ELR (cell line): ENCODE measurements at regions not wholly inside any gene's neighbourhood (a gene's known extent, or its start where the extent isn't known, plus 50 kb on each side); places are given as distances from the start of the nearest gene placed in this dataset.

Experiments used
- DNase-seq: peaks from one replicate; pipeline ENCODE4 v3.0.0-alpha.2; 2015; ENCODE audit warnings: low read depth

DNA sequence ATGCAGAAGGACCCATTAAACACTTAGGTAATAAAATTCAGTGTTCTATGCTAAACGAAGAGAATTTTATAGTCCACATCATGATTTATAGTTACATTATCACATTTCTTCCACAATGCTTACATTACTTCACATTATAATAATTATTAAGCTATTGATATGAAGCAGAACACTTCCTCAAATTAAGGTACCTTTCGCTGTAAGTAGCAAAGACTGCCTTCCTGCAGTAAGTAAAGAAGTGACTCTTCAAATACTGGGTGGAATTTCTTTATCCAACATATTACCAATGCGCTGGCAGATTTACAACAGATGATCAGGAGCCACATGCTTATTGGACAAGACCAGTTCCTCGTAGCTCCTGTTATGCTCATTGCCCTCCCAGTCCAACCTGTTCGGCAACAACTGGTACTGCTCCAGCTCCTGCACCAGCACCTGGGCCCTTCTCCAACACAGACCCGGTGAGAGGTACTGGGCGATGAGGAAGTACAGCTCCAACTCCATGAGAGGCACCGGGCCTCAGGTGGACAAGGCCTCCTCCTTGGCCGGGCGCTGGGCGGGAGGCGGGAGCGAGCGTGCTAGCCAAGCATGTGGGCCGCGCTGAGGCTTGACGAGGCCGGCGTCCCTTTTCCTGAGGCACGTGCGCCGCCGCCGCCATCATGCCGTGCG lies 210.7 kb upstream of the ATP2B1 start:
- no peak for DNase-seq

DNA sequence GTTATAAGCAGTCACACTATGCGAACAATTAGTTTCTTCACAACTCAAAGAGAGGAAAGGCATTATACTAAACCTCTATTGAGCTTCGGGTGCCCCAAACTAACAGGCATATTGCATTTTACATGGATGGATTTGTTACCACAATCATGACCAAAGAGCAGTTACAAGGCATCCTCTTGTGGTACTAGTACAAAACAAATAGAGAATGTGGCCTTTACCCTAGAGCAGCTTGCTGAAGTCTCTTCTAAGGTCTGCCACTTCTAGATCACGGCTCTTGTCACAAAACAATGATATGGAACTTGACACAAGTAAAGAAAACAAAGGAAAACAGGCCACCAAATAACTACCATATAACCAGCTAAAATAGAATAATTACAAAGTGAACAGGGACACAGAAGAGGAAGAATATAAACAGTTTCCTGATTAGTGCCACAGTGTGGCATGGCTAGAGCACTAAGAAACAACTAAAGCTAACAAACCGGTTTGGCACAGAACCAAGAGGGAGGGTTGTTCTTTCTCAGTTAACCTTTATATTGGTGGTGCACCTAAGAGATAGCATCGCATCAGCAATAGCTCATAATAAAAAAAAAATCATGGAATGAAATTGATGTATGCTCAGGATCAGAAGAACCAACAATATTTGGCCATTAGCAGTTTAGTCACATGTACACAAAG lies 209.7 kb upstream of the ATP2B1 start:
- DNase-seq: no peak

DNA sequence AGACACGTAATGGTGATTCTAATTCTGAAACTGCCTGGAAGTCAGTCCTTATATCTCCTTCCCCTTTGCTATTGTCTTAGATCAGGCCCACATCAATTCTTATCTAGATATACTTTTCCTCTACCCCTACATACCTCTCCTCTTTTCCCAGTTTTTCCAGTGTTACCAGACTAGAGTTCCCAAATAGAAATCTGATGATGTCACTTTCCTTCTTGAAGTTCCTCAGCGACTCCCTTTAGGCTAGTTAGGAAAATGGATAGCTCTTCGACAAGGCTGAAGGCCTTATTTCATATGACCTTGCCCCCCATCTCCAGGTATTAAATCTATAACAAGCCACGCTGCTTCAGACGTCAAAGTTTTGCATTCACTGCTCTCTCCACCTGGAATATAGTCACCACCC lies 201.1 kb upstream of the ATP2B1 start:
- DNase-seq: no peak

DNA sequence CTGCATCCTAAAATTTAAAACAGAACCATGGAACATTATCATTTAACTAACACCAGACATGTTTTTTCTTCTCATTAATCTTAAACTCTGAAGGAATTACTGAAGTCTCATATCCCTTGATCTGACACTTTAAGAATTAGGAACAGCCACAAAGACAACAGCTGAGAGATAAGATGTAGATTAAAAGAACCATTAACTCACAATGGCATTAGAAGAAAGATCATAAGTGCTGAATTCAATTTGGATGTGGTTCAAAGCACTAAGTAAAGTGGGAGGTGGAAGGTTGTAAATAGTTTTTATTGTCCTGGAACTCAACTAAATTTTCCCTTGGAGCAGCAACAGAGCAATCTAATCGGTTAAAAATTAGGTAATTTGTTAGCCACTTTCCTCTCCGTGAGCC lies 199.0 kb upstream of the ATP2B1 start:
- no peak for DNase-seq

DNA sequence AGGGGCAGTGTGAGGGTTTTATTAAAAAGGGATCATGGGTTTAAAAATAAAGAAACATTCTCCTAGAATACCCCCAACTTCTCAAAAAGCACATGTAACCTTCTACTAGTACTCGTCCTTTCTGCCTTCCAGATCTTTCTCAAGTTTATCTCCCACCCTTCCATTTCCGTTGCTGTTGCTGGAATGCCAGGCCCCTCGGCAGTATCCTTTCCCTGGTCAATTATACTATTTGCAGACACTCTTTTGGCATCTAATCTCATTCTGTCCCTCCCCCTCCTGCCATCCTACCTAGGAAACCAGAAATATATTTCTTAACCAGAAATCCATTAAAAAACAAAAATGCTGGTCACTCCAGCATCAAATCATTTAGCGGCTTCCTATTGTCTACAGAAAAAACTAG lies 198.2 kb upstream of the ATP2B1 start:
- no peak for DNase-seq

DNA sequence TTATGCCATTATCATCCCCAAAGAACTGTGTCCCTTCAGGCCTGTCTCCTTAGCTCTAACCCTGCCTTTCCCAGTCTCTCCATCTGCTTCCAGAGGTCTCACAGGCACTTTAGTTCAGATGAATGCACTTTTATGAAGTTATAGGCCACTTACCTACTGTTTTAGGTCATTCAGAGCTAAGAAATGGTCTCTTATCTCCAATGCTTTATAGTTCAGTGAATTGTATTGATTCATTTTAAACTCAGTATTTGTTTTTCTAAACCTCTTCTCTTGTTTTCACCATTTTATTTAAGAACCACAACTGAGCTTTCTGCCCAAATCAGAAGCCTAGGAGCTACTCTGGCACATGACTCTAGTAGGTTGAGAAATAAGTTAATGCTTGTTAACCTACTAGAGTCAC lies 197.5 kb upstream of the ATP2B1 start:
- no peak for DNase-seq

GRCh38 chr12:89901906-89902642 lies 193.4 kb upstream of the ATP2B1 start:
- no peak for DNase-seq

GRCh38 chr12:89901319-89901718 lies 192.7 kb upstream of the ATP2B1 start:
- DNase-seq: no peak

DNA sequence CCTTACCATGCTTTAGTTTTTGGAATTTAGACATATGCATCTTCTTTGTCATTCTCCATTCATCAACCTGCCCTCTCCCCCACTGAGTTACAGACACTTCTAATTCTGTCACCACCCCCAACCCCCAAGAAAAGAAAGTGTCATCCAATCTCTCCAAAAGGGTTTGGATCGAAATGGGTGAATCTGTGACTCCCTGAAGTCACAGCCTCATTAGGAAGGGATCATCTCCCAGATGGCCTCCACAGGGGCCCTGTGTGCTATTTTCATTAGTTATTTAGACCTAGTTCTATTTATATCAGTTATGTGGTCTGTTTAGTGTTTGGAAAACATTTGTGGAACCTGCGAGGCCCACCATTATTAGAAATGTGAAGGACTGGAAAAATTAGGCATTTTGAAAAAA lies 191.0 kb upstream of the ATP2B1 start:
- no peak for DNase-seq

GRCh38 chr12:89895591-89895990 lies 187.0 kb upstream of the ATP2B1 start:
- no peak for DNase-seq

- no peak for DNase-seq
These were observed 186.5 kb upstream of the ATP2B1 start for GRCh38 chr12:89895101-89895500.

GRCh38 chr12:89893972-89894706 lies 185.5 kb upstream of the ATP2B1 start:
- peak; percentile 57 for DNase-seq

- no peak for DNase-seq
These were observed 183.8 kb upstream of the ATP2B1 start for GRCh38 chr12:89892436-89892835.

- no peak for DNase-seq
These were observed 183.3 kb upstream of the ATP2B1 start for GRCh38 chr12:89891933-89892332.

GRCh38 chr12:89890161-89890560 lies 181.5 kb upstream of the ATP2B1 start:
- DNase-seq: no peak

DNA sequence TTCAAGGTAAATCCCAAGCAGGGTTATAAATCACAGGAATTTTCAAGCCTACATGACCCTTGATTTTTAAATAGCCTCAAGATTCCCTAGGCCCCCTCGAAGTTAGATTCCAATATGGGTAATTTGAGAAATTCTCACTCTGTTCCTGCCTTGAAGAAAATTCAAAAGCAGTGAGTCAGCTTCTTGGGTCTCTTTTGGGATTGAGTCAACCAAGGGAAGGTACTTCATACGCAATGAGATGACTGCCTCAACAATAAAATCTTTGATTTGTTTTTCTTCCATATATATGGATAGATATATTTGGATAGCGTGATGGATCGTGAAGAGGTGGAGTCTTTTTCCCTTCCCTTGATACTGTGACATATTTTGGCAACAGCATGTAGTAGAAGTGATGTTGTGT lies 180.4 kb upstream of the ATP2B1 start:
- peak; percentile 66 for DNase-seq

DNA sequence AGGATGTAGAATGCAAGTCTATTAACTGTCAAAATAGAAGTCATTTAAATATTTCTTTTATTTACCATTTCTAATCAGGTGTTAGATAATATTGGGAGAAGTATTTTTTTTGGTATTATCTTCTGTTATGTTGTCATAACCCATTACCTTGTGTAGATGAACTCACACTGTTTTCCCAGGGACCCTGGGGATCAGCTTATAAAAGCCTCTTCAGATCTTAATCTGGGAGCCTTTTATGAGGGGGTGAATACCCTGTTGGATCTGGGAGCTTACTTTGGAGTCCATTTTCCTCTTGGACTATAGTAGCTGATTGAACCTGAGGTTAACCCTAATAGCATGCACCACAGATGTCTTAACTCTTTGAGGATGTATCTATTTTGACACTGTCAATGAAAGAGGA lies 176.3 kb upstream of the ATP2B1 start:
- no peak for DNase-seq

- no peak for DNase-seq
These were observed 175.8 kb upstream of the ATP2B1 start for GRCh38 chr12:89884416-89884898.

GRCh38 chr12:89883630-89884389 lies 175.2 kb upstream of the ATP2B1 start:
- no peak for DNase-seq

DNA sequence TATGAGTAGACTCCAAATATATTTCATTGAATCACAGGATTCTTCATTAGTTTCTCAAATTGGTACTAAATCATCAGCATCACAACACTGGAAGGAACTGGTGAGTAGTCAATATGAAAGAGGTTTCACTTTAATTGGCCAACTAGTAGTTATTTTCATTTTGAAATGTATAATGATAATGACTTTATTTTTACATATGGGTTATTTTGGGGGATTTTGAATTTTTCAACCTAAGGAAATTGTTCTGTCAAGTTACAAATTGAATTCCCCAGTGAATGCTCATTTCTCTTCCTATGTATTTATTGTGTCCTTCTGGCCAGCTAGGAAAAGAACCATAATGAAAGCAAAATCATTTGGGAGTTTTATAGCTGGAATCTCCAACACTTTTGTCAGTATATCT lies 174.2 kb upstream of the ATP2B1 start:
- DNase-seq: no peak

- peak; percentile 18 for DNase-seq
These were observed 173.4 kb upstream of the ATP2B1 start for GRCh38 chr12:89882050-89882449.
